NCI-H1105 treated with DMSO at 0.1 percent for 48 hours (cell line): ENCODE measurements at regions not wholly inside any gene's neighbourhood (a gene's known extent, or its start where the extent isn't known, plus 50 kb on each side); places are given as distances from the start of the nearest gene placed in this dataset.

ENCODE experiments used
- DNase-seq: peaks from one replicate; lab custom pipeline; 2025; lab: John Stamatoyannopoulos, UW

DNA sequence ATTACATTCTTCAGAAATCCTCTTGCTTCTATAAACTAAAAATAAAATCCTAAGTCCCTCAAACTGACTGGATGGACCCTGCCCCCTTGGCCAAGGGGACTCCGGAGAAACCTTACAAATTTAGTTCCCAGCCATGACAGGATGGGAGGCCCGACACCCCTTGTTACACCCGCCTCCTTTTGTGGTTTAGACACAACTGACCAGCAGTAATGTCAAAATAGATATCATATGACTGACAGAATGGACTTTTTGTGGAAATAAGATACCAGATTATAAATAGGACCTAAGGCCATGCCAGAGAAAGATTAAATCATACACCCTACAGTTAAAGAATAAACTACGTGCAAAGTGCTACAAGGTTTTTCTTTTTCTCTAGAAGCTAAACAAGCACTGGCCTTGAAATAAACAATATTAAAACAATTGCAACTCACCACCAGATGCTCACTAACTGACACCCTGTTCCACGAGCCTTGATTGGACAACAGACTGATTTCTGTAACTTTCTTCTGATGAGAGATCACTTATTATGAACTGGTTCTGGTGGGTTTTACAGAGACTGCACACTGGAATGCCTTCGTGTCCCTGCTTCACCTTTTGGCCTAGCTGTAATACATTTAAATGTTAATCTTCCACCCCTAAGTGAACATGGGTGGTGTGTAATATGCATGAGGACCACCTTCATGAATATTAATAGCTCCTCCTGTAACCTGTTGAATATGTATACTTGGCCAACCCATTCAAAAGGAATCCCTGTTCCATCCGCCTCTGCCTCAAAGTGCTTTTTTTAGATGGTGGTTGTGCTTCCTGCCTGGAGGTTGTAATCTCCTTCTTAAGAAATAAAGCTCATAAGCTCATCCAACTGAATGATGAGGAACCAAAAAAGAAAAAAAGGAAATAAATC is 99.6 kb downstream of the ODF2L start:
- DNase-seq = no peak

DNA sequence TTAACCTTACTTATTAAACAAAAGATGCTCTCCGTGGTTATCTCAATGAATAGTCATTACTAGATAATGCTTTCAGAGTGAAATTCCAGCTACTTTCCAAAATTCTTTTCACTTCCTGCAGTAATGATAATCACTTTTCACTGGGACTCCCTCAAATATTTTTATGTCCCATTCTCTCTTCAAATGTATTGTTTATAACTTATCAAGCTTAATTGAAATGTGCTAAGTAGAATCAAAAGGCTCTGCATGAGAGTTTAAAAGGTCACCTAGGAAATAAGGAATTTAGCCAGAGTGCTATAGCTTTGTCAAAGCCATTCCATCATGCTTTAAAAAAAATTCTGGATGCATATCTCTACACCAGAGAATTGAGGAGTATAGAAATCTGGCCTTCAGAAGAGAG is 106.4 kb downstream of the ODF2L start:
- no peak for DNase-seq

DNA sequence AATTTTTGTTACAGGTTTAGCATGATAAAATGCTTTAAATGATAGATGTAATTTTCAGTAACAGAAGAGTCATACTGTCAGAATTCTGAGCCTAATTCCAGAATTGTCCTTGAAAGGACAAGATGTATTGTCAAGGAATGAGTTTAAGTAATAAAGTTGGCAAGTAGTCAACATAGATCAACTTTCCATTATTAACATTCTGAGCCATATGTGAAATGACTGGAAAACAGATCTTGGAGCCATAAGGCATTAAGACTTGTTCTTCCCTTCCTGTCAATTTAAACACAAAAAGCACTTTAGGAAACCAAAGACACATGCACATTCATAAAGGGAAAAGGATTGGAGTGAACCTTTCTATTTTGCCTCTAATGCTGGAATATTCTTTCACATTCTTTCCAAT is 107.0 kb downstream of the ODF2L start:
- DNase-seq = no peak

DNA sequence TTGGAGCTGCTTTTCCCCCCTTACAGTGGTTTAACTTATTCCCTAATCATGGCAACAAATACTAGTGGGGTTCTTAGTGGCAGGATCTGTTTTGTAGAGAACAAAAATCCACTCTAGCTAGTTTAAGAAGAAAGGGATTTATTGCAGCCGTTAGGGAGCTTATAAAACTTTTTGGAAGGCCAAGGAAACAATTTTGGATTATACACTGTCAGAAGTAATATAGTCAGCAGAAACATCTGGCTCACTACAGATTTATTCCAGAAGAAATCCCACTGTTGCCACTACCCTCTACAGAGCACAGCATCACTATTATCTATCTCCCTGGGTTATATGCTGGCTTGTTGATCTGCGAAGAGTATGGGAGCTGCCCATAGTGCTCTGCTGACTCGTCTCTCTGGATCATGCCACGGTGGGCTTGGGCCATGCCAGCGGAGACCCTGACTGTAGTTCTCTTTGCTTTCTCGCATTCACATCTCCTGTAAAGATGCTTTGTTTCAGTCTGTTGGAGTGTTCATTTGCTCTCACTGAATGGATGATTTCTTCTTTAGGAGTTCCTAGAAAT is 107.5 kb downstream of the ODF2L start:
- no peak for DNase-seq

DNA sequence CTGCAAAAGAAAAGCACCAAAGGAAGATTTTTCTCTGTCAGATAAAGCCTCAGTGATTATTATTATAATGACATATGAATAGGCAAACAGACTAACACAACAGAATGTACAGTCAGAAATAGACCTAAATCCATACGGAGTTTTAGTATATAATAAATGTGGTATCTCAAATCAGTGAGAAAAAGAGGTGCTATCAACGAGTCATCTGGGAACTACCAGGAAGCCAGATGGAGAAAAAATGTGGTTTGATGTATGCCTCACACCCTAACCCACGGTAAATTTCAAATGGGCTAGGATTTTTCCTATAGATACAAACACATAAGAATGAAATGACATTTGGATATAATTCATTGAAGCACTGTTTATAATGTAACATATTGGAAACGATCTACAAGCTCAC is 110.3 kb downstream of the ODF2L start:
- no peak for DNase-seq

DNA sequence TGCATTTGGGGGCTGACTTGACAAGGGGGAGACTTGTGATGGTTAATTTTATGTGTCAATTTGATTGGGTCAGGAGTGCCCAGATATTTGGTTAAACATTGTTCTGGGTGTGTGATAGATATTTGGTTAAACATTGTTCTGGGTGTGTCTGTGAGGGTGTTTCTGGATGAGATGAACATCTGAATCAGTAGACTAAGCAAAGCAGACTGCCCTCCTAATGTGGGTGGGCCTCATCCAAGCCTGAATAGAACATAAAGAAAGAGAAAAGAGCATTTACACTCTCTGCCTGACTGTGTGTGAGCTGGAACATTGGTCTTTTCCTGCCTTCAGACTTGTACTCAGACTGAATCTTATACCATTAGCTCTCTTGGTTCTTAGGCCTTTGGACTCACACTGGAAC is 113.5 kb downstream of the ODF2L start:
- DNase-seq = no peak

DNA sequence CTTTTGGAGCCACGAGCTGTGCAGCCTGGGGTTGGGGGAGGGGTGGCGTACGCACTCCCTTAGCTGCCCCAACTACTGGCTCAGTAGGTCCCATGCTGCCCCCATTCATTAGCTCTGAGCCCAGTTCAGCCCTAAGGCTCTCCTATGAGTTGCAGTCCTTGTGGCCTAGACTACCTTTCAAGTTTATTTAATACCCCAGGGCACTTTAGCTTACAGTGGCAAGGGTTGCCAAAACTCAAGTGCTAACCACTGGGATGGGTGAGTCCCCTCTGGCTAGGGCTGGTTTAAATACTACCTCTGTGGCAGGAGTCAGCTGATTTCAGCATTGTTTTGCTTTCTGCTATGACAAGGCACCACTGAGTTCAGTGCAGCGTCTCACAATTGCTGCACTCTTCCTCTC is 118.2 kb downstream of the ODF2L start:
- DNase-seq = peak; percentile 26

DNA sequence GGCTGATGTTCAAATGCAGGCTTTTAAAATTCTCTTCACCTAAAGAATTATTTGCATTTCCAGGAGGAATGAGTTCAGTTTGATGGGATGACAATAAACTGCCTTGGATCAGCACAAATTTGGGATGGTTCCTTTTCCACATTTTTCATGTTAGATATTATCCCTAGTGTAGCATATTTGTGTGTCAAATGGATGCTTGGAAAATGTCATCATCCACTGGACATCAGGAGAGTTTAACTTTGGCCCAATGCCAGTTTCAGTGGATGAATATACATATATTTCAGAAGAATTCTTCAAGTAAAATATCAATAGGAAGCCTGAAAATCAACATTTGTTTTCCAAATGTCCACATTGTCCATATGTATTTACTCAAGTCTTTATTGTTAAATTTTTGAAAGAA is 116.5 kb upstream of the COL24A1 start:
- no peak for DNase-seq

DNA sequence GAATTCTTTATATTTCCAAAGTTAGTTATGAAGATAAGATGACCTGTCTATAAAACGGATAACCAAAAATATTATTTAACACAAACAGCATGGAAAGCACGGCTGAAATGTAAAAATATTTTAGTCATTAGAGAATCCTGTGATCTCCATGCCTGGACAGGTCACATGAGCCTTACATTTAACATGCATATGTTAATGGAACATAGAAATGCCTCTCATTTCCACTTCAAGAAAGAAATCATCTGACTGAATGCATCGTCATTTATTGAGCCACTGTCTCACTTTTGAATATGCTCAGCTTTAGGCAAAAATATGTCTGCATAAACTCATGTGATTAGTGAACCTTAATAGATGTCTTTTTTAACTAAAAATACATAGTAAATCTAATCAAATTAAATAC is 115.5 kb upstream of the COL24A1 start:
- no peak for DNase-seq

DNA sequence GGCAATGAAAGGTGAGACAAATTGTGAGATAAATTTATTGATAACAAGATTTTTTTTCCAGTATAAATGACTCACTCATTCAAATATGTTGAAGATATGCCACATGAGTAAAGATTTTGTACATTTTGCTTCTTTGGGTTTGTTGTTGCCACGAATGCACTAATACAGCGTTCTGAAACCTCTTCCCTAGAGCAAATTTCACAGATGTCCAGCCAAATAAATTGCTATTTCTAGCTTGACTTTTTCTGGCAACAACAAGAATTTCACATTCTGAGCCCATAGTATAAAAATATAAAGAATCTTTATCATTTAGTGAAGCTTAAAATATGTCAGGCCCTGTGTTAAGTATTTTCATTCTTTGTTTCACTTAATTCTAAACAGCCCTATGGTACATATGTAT is 114.5 kb upstream of the COL24A1 start:
- no peak for DNase-seq

DNA sequence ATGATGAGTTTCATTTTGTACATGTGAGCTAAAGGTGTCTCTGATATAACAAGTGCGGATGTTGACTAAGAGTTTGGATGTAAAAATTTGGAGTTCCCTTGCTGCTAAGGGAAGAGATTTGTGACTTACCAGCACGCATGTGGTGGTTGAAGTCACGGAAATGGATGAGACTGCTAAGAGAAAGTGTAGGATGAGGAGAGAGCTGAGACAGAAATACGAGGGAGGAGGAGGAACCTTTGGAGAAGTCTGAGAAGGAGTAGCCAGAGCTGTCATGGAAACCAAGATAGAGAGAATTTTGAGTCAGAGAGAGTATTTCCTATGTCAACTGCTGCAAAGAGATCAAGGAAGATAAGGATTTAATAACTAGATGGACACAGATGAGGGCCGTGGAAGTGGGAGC is 106.5 kb upstream of the COL24A1 start:
- no peak for DNase-seq

DNA sequence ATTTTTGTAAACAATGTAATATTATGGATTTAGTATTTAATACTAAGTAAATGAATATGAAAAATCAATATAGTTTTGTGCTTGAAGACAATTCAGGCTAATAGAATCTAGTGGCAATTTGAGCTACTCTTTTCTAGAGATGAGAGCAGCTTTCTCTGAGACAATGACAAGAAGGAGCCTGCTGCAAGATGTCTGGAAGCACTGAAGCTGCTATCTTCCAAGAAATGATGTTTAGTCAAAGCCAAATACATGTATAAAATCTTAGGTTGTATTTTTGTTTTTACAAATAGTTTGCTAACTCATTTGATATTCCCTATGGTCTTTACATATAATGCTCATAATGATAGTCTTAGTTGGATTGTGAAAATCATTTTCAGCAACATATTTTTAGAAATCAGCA is 103.9 kb upstream of the COL24A1 start:
- no peak for DNase-seq

DNA sequence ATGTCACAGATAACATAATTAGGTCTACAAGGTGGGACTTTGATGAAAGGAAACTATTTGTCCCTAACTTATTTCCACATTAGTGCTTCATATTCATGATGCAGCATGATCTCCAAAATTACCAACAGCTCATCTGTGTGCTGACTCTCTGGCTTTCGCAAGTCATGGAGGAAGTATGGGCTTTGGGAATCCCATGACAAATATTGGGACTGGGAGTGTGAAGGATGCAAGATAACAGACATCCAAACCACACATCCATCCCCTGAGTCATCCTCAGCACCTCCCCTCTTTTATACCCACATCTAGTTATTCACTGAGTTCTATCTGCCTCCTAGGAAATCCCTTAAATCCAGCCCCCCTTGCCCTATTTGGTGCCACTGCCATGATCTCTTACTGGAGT is 102.8 kb upstream of the COL24A1 start:
- no peak for DNase-seq

DNA sequence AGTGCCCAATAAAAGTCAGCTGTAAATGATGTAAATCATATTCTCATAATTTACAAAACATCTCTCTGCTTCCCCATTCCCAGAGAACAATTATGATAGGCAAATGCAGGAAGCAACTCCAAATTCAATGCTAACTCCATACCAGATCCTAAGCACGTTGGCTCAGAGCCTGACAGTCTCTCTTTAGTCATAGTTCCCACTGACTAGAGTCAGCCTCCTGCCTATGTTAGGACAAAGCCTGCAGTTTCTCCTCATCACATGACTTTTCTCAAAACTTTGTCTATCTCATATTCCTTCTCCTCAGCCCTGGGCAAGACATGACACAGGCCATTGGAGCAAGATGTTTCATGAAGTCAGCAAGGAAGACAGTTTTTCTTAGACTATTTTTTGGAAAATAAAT is 101.5 kb upstream of the COL24A1 start:
- DNase-seq = no peak

DNA sequence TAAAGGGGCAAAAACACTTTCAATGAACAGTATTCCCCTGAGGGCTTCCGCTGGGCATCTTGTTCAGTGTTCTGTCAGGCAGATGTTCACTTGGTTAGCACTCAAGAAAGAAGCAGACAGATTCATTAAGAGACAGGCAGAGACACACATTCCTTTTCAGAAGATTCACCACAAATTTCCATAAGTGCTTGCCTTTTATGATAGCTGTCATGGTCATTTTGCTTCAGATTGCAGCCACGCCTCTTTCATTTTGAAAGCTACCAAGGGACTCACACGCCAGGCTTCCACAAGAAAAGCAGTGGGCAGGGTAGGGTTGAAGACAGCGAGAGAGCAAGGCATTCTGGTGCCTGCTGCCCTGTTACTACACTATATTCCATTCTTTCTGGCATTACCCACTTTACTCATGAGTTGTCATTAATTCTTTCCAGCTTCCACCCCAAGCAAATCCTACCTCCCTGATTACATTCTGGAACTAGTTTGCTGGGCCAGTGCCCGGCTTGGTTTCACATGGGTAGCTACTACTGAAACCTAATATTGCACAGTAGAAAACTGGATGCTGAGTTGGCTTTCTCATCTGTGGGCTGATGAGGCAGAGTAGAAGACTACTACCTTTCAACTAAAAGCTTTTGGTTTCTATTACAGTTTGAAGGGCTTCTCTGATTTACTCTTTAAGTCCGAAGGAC is 91.2 kb upstream of the COL24A1 start:
- no peak for DNase-seq

DNA sequence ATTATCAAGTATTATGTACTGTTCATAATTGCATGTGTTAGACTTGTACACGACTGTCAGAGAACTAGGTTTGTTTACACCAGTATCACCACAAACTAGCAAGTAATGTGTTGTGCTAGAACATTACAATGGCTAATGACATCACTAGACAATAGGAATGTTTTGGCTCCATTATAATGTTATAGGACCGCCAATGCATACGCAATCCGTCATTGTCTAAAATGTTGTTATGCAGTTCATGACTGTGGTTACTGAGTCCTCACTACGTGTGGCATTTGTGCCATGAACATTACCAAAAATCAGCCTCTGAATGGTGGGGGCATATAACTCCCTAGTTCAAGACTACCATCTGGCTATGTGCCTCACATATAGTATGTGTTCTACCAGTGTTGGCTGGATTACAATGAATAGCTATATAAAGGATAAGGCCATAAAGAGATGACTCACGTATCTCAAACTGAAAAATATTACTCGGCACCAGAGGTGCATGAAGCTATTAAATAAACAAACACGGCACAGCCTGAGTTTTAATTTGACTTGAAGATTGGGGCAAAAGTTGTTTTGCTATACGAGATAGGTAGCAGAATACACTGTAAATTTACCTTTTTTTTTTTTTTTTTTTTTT is 89.1 kb upstream of the COL24A1 start:
- DNase-seq = no peak

DNA sequence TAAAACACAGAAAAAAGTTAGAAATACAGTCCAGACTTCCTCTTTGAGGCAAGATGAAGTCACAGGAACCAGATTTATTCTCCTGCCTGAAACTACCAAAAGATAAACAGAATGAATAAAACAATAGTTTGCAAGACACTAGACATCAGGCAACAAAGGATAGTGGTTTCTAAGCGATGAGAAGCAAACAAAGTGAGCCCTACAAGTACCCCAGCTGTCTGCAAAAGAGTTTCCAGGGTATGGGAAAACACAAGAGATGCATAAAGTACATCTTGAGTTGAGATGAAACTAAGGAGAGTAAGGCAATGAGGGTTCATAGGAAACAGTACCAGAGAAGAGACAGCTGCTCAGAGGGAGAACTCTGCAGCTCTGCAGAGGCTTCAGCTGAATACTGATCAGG is 83.3 kb upstream of the COL24A1 start:
- no peak for DNase-seq

DNA sequence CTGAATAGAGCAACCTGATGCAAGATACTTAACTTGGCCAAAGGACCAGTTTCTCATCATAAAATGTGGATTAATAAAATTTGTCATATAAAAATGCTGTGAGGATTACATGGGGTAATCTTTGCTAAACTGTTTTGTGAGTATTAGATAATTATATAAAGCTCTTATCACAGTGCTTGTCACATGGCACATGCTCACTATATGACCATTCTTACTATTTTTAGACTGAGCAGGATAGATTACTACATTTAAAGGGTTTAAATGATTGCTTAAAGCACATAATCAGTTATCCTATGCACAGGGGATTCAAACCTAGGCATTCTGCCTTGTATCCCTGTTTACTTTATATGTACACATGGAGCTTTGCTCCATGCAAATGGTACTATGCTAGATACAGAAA is 82.9 kb upstream of the COL24A1 start:
- no peak for DNase-seq

DNA sequence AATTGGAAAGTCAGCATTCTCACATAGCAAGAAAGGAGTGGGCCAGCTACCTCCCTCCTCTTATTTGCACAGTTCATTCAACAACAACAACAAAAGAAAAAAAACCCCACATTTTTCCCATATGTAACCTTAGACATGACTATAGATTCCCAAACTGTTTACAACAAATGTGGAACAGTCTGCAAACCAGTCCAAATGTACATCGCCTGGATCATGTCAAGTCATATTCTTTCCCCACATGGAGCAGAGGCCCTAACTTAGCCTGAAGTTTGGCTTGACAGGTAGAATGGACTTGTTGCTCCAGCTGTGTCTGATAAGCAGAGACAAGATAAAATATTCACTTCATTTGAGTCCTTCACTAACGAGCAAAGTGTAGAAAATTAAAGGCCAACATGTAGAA is 81.7 kb upstream of the COL24A1 start:
- DNase-seq = no peak

DNA sequence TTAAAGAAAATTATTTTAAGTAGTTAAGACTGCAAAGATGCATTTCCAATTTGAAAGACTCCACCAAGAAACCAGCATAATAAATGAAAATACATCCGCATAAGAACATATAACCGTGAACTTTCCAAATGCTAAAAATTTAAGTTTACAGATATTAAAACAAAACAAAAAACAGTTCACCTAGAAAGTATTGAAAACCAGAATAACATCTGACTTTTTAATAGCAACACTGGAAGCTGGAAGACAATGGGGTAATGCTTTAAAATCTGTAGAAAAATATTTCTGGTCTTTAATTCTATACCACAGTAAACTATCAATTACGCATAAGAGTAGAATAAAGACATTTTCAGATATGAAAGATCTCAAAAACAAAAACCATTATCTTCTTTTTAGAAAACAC is 79.3 kb upstream of the COL24A1 start:
- no peak for DNase-seq

DNA sequence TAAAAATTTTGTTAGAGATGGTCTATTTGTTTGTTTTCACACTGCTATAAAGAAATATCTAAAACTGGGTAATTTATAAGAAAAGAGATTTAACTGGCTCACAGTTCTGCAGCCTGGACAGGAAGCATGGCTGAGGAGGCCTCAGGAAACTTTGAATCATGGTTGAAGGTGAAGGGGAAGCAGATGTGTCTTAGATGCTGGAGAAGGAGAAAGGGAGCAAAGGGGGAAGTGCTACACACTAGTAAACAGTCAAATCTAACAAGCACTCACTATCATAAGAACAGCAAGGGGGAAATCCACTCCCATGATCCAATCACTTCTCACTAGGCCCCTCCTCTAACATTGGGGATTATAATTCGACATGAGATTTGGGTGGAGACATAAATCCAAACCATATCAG is 76.8 kb upstream of the COL24A1 start:
- no peak for DNase-seq

DNA sequence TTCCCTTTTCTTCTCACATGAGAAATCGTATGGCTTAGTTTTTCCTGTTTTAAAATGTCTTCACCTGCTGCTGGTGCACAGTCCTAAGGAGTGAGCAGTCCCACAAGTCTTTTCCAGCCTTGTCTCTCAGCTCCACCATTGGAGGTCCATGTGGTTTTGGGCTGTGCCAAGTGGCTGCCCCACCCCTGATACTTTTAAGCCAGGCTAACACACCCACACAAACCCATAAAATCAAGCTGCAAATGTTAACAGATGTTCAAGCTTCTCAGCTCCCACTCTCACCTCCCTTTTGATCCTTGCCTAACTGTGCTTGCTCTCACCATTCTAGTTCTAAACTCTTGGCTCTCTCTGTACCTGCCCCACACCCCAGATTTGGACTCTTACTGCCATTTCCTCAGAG is 74.5 kb upstream of the COL24A1 start:
- no peak for DNase-seq

DNA sequence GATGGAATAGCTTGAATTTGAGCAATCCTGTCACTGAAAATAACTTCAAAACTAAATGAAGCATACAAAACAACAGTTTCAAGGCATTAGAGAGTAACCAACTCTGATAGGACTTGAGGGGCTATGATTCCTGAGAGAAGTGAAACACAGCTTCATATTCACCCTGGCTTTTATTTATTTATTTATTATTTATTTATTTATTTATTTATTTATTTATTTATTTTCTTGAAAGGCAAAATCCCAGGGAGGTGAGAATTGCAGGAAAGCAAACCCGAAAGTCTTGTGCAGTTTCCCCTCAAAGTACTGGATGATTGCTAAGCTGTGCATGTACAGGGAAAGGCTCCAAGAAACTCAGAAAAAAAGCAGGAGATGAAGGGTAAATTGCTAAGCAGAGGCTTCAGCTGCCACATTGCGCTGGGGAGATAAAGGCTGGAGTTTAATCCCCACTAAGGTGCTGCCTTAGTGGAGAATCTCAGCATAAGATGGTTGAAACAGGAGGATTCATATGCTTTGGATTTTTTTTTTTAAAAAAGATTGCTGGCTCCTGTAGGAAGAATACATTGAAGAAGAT is 72.9 kb upstream of the COL24A1 start:
- DNase-seq = no peak
